IPS DF 4.7 (cell line): ENCODE measurements at regions not wholly inside any gene's neighbourhood (a gene's known extent, or its start where the extent isn't known, plus 50 kb on each side); places are given as distances from the start of the nearest gene placed in this dataset.

Source experiments
- DNase-seq: peaks from one replicate; pipeline ENCODE4 v3.0.0-alpha.2; 2013; ENCODE audit warnings: low spot score; ENCODE audit errors: extremely low read depth

DNA sequence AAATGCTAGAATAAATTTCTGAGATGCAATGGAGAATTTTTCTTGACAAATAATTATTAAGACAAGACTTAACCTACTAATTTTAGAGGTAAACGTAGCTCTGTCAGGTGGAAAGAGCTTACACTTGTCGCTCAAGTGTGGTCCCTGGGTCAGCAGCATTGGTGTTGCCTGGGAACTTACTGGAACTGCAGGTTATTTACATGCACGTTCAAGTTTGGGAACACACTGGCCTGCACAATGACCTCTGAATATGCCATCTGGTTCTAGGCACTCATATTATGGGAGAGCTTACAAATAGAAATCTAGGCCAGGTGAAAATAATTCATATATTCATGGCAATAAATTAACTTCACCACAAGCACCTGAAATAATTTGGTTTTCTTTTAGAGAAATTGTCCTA is 88.5 kb upstream of the BCL9 start:
- DNase-seq: no peak

DNA sequence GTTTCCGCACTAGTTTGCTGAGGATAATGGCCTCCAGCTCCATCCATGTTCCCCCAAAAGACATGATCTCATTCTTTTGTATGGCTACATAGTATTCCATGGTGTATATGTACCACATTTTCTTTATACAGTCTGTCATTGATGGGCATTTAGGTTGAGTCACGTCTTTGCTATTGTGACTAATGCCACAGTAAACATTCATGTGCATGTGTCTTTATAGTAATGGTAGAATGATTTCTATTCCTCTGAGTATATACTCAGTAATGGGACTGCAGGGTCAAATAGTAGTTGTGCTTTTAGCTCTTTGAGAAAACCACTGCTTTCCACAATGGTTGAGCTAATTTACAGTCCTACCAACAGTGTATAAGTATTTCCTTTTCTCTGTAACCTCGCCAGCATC is 78.3 kb upstream of the BCL9 start:
- DNase-seq: no peak

DNA sequence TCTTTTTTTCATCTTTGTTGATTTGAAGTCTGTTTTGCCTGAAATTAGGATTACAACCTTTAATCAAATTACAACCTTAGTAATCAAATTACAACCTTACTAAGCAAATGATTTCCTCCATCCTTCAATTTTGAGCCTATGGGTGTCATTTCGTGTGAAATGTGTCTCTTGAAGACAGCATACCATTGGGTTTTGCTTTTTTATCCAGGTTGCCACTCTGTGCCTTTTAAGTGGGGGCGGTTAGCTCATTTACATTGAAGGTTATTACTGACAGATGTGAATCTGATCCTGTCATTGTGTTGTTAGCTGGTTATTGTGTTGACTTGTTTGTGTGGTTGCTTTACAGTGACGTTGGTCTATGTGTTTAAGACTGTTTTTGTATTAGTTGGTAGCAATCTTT is 74.8 kb upstream of the BCL9 start:
- no peak for DNase-seq

DNA sequence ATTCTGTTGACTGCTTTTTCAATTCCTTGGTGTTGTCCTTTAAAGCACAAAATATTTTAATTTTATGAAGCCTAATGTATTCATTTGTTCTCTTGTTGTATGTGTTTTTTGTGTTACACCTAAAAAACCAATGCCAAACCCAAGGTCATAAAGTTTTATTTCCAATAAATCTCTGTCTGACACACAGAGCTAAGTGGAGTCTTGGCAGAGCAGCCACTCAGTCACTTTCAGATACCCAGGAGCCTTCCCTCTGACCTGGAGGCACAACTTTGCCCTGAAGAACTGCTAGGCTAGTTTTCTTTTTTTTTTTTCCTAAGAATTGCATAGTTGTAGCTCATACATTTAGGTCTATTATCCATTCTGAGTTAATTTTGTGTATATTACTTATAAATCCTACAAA is 71.2 kb upstream of the BCL9 start:
- DNase-seq: no peak

DNA sequence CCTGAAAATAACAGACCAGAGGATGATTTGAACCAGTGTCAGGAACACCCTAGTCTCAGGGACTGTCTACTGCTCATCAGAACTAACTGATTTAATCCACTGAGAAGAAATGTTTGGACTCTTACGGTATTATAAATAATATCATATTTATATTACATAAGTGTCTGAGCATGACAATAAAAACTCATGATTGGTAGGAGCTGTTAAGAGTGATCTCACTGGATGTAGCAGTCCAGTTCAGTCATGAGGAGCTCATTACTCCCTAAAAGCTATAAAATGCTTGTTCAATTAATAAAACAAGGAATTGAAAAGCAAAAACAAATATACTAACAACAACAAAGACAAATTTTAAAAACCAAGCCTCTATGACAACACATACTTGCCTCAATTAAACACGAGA is 68.8 kb upstream of the BCL9 start:
- DNase-seq: no peak

DNA sequence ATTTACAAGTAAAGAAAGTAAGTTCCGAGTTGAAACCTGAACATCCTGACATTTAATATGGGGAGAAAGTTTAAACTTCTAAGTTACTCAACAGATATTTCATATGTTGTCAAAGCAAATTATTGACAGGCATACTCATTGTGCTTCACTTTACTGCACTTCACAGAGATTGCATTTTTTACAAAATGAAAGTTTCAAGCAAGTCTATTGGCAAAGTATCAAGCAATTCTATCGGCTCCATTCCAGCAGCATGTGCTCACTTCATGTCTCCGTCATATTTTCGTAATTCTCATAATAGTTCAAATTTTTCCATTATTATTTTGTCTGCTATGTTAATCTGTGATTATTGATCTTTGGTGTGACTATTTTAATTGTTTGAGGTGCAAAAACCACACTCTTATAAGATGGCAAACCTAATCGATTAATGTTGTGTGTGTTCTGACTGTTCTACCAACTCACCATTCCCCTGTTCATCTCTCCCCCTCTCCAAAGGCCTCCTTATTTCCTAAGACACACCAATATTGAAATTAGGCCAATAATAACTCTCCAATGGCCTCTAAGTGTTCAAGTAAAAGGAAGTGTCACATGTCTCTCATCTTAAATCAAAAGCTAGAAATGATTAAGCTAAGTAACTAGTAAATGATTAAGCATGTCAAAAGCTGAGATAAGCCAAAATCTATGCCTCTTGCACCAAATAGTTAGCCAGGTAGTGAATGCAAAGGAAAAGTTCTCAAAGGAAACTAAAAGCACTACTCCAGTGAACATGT is 68.2 kb upstream of the BCL9 start:
- no peak for DNase-seq

DNA sequence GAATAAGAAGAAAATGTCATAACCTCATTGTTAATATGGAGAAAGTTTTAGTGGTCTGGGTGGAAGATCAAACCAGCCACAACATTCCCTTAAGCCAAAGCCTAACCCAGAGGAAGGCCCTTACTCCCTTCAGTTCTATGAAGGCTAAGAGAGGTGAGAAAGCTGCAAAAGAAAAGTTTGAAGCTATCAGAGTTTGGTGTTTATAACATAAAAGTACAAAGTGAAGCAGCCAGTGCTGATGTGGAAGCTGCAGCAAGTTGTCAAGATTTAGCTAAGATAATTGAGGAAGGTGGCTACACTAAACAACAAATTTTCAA is 67.6 kb upstream of the BCL9 start:
- no peak for DNase-seq

DNA sequence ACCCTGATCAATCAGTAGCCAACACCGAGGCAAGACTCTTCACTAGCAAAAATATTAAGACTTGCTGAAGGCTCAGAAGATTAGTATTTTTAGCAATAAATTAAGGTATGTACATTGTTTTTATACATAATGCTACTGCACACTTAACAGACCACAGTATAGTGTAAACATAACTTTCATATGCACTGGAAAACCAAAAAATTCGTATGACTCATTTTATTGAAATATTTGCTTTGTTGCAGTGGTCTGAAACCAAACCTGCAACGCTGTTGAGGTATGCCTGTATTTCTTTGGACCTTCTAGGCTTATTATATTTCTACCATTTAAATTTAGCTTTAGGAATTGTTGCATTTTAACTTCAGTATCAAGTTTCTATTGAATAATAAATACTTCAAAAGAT is 65.8 kb upstream of the BCL9 start:
- no peak for DNase-seq

DNA sequence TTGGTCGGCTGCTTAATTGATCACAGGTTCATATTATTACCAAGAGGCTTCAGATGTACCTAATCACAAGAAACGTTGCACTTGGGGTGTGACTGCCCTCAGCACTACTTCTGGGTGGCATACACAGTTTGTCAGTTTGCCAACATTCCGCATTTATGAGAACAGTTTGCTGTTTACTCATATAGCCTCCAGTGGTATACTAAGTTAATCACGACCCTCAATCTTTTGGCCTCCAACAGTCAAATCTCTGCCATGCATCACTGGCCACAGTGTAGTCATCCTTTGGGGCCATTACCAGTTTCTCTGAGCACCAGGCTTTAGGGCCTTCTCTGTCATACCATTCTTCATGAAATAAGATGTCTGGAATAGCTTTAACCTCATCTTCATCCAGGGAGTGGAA is 62.8 kb upstream of the BCL9 start:
- no peak for DNase-seq

DNA sequence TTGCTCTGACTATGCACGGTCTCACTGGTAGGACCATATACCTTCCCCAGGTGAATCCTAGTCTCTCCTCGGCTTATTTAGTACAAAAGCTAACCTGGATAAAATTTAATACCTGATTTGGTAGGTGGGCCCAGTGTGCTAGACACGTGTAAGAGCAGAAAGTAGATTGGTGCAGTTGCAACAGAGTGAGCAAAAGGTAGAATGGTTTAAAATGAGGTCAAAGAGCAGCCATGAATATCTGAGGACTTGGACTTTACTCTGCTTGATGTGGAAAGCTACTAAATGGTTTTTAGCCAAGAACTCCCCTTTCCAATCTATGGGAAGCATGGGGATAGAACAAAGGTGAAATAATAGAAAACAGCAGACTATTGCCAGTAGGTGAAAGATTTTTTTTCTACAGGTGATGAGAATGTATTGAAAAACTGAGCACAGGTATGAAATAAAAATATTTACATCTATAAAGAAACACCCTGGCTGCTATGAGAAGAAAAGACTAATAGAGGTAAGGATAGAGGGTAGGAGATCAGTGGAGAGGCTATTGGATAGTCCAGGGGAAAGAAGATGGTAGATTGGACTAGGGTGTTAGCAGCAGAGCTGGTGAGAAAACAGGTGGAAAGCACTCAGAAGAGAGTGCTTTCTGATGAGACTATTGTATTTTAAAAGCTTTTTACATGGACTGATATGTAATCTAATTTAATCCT is 61.3 kb upstream of the BCL9 start:
- no peak for DNase-seq

DNA sequence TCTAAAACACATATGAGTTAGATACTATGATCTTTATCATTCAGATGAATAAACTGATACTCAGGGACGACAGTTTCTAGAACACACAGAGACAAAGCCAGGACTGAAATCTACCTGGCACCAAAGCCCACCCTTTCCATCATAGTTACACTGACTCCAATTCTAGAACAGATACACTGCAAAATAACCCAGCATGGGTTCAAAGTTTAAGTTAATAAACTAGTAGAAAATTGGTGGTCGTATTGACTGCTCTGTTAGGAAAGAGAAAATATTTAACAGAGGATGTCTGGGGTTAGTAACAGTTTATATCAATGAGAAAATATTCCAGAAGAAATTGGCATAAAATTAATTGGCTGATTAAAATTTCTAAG is 60.8 kb upstream of the BCL9 start:
- DNase-seq: no peak

DNA sequence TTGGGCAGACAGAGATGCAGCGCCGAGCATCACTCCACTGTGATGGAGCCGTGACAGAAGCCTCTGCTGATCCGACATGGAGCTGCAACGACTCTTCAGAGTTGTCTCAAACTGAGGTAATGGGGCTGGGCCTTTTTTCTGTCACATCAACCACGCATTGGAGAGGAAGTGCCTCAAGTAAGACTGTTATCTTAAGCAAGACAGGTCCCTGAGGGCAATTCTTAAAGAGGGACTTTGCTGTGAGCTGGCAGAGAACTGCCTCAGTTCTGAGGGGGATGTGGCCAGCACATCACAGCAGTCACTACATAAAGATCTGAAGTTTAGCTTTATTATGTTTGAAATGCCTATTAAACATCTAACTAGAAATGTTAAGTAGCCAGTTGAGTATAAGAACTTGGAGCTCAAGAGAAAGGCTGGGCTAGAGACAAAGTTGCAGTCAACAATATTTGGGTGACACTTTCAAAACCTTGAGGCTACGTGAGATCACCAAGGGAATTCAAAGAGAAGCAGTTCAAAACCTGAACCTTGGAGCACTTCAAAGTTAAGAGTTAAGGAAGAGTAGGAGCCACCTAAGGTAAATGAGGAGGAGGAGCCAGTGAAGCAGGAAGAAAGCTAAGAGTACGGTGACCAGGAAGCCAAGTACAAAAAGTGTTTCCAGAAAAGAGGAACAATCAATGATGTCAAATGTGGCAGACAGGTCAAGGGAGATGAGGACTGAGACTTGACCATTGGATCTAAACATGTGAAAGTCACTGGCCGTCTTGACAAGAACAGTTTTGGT is 54.2 kb upstream of the BCL9 start:
- DNase-seq: no peak

DNA sequence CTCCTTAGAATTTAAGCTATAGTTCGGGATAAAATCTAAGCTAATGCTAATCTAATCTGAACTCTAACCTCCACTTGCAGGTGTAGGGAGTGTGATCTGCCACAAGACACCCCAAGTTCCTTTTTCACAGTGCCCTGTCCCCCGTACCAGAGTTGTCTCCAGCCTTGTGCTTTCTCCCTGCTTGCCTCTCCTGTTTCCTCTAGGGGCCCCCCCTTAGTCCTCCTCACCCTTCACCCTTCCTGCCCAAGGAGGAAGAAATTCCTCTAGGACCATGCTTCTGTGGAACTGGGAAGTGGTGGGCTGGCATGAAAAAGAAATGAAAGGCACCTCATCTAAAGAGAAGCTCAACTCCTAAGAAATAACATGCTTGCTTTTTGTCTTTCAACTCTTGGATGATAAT is 50.2 kb upstream of the BCL9 start:
- no peak for DNase-seq
